Type B pancreatic cell (in vitro differentiated cells): ENCODE measurements at regions not wholly inside any gene's neighbourhood (a gene's known extent, or its start where the extent isn't known, plus 50 kb on each side); places are given as distances from the start of the nearest gene placed in this dataset.
"Not testable (repeated sequence)": the region's sequence is repeated elsewhere in the genome, so short reads cannot be mapped to it uniquely, and the experiment has no call there.

ENCODE experiments used
- DNase-seq: peaks from one replicate; pipeline ENCODE4 v3.0.0; 2021; ENCODE audit warnings: mixed read lengths; ENCODE audit not compliant: unreplicated experiment; ENCODE audit errors: extremely low spot score
- H3K27ac Mint-ChIP-seq: 2 replicates; pipeline ENCODE4 v1.8.0; 2021; ENCODE audit warnings: mild to moderate bottlenecking, mixed read lengths
- H3K27me3 Mint-ChIP-seq: 2 replicates; pipeline ENCODE4 v1.8.0; 2021; ENCODE audit warnings: mixed read lengths
- H3K36me3 Mint-ChIP-seq: 2 replicates; pipeline ENCODE4 v1.8.0; 2021; ENCODE audit warnings: mixed read lengths
- H3K4me1 Mint-ChIP-seq: one replicate; pipeline ENCODE4 v1.8.0; 2021; ENCODE audit warnings: mixed read lengths; ENCODE audit not compliant: unreplicated experiment
- H3K4me3 Mint-ChIP-seq: 2 replicates; pipeline ENCODE4 v1.8.0; 2021; ENCODE audit warnings: mild to moderate bottlenecking, mixed read lengths
- H3K9me3 Mint-ChIP-seq: 2 replicates; pipeline ENCODE4 v1.8.0; 2021; ENCODE audit warnings: mixed read lengths
- TF ChIP-seq, protein P1 (sequence below): fragments of 200-600 bp; sonication (generic); conservative IDR thresholded peaks from 2 replicates; pipeline ENCODE4 v1.5.0; 2021; ENCODE audit warnings: antibody characterized with exemption, mild to moderate bottlenecking

DNA sequence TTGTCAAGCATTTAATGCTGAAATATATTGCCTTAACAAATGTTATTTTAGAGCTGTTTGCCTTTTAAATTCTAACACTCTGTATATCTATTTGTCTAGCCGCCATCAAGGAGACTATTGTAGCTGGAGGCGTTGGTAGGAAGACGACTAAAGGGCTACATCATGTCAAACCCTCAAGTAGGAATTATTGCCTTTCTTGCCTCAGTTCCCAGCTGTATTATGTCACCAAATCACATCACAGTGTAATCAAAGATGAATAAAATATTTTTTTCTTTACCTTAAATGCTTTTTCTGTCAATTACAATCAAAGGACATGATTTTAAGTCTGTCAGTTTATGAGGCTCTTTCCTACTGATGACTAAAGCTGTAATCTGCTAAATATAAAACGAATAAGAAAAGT, 233.1 kb downstream of the ZIC4 start:
- TF ChIP-seq, protein P1, sequence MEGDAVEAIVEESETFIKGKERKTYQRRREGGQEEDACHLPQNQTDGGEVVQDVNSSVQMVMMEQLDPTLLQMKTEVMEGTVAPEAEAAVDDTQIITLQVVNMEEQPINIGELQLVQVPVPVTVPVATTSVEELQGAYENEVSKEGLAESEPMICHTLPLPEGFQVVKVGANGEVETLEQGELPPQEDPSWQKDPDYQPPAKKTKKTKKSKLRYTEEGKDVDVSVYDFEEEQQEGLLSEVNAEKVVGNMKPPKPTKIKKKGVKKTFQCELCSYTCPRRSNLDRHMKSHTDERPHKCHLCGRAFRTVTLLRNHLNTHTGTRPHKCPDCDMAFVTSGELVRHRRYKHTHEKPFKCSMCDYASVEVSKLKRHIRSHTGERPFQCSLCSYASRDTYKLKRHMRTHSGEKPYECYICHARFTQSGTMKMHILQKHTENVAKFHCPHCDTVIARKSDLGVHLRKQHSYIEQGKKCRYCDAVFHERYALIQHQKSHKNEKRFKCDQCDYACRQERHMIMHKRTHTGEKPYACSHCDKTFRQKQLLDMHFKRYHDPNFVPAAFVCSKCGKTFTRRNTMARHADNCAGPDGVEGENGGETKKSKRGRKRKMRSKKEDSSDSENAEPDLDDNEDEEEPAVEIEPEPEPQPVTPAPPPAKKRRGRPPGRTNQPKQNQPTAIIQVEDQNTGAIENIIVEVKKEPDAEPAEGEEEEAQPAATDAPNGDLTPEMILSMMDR: no peak
- Mint-ChIP-seq H3K36me3 (no peaks in the 10 kb centered on the region), H3K4me3 (no peak overlapping the region), H3K4me1 (no peaks in the 10 kb centered on the region), H3K27ac (no peak overlapping the region), H3K27me3 (no peaks in the 10 kb centered on the region), H3K9me3 (no peaks in the 10 kb centered on the region)
- no peak for DNase-seq

DNA sequence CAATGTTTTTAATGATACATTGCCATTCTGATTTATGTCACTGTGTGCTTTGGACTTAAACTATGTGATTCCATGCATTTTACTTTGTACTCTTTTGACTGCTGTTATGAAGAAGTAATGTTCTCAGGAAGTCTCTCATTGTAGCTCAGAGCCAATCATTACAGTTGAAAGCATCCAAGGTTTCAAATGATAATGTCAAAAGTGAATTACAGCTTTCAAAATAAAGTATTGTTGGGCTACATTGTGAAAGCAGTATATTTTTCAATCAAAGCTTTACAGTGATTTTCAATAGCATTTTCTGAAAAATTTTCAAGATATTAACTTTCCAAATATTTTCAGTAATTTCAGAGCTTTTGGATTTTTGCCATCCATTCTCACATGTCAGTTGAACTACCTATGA, 243.6 kb downstream of the ZIC4 start:
- Mint-ChIP-seq H3K4me3 (no peak overlapping the region), H3K4me1 (peaks cover 11% of the 10 kb centered on the region), H3K27ac (no peak overlapping the region), H3K36me3 (peaks cover 4% of the 10 kb centered on the region), H3K27me3 (no peaks in the 10 kb centered on the region), H3K9me3 (no peaks in the 10 kb centered on the region)
- TF ChIP-seq, protein P1: no peak
- DNase-seq: no peak

DNA sequence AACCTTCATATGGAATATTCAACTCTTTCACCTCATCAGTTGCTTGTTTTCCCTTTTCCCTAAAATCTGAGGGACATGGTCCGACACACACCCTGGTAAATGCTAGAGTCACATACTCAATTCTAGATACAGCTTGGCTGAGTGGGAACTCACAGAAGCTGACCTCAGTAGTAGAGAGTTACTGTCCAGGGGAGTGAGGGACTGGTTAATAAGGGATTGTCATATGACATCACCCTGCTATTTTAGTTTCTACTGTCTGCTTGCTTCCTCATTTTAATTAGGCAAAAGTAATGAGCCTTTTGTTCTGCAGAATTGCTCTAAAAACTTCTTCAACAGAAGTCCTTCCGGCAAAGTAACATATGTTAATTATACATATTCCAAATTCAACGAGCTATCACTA, 244.5 kb downstream of the ZIC4 start:
- no peak for DNase-seq
- TF ChIP-seq, protein P1: no peak
- Mint-ChIP-seq H3K9me3 (no peaks in the 10 kb centered on the region), H3K27ac (no peak overlapping the region), H3K36me3 (peaks cover 4% of the 10 kb centered on the region), H3K27me3 (no peaks in the 10 kb centered on the region), H3K4me3 (no peak overlapping the region), H3K4me1 (peaks cover 15% of the 10 kb centered on the region)

DNA sequence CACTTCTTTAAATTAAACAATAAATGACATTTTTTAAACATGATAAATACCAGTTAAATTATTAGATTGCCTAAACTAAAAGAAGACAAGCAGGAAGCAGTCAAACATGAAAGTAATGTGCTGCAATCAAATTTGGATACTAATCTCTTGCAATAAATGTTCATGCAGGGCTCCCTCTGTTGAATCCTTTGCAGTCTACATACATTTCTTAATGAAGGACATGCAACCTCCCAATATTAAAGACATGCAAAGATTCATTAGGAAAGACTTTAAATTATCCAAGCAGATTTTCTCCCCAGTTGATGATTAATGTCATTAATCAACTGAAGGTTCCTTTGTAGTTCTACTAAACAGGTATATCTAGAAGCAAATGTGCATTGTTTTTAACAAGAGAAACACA, 245.4 kb downstream of the ZIC4 start:
- no peak for DNase-seq
- no peak overlapping the region for H3K27ac Mint-ChIP-seq
- H3K4me1 Mint-ChIP-seq: peaks cover 15% of the 10 kb centered on the region
- TF ChIP-seq, protein P1: no peak
- no peaks in the 10 kb centered on the region for H3K27me3 Mint-ChIP-seq
- H3K36me3 Mint-ChIP-seq: peaks cover 4% of the 10 kb centered on the region
- H3K4me3 Mint-ChIP-seq: no peak overlapping the region
- H3K9me3 Mint-ChIP-seq: no peaks in the 10 kb centered on the region

DNA sequence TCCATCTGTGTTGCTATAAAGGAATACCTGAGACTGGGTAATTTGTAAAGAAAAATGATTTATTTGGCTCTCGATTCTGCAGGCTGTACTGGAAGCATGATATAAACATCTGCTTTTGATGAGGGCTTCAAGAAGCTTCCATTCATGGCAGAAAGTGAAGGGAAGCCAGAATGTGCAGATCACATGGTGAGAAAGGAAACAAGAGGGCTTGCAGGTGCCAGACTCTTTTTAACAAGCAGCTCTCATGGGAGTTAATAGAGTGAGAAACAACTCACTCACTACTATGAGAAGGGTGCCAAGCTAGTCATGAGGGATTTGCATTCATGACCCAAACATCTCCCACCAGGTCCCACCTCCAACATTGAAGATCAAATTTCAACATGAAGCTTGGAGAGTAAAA, 247.2 kb downstream of the ZIC4 start:
- TF ChIP-seq, protein P1: no peak
- Mint-ChIP-seq H3K27me3 (no peaks in the 10 kb centered on the region), H3K27ac (no peak overlapping the region), H3K4me3 (no peak overlapping the region), H3K36me3 (peaks cover 4% of the 10 kb centered on the region), H3K9me3 (no peaks in the 10 kb centered on the region), H3K4me1 (peaks cover 15% of the 10 kb centered on the region)
- no peak for DNase-seq

DNA sequence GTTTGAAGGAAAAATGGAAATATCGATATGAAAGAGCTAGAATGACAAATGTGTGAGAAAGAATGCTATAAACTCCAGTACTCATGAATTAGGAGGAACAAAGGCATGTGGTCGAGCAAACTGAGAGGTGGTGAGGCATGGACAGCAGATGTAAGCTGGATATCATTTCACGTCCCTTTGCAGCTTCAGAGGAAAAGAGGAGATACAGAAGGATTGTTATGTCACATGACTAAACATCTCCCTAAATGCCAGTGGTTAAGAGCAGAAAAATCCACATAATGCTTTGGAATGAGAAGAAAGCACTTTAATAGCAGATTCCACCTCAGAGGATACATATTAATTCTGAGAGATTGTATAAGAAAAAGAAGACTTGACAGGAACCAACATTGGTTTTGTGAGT, 248.7 kb downstream of the ZIC4 start:
- no peaks in the 10 kb centered on the region for H3K9me3 Mint-ChIP-seq
- H3K4me1 Mint-ChIP-seq: peaks cover 15% of the 10 kb centered on the region
- no peaks in the 10 kb centered on the region for H3K27me3 Mint-ChIP-seq
- DNase-seq: no peak
- H3K4me3 Mint-ChIP-seq: no peak overlapping the region
- H3K27ac Mint-ChIP-seq: no peak overlapping the region
- H3K36me3 Mint-ChIP-seq: peaks cover 4% of the 10 kb centered on the region
- TF ChIP-seq, protein P1: no peak

DNA sequence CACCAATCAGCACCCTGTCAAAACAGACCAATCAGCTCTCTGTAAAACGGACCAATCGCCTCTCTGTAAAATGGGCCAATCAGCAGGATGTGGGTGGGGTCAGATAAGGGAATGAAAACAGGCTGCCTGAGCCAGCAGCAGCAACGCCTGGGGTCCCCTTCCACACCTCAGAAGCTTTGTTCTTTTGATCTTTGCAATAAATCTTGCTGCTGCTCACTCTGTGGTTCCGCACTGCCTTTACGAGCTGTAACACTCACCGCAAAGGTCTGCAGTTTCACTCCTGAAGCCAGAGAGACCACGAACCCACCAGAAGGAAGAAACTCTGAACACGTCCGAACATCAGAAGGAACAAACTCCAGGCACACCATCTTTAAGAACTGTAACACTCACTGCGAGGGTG, 251.4 kb downstream of the ZIC4 start:
- not testable (repeated sequence) for H3K4me3 Mint-ChIP-seq, H3K9me3 Mint-ChIP-seq, H3K4me1 Mint-ChIP-seq, H3K27me3 Mint-ChIP-seq, DNase-seq, H3K27ac Mint-ChIP-seq, H3K36me3 Mint-ChIP-seq
